ENCODE measurements at regions not wholly inside any gene's neighbourhood (a gene's known extent, or its start where the extent isn't known, plus 50 kb on each side); places are given as distances from the start of the nearest gene placed in this dataset.
"Not testable (repeated sequence)": the region's sequence is repeated elsewhere in the genome, so short reads cannot be mapped to it uniquely, and the experiment has no call there.

- not testable (repeated sequence) for DNase-seq (ENCODE audit: low spot score)
Observed at GRCh38 chr15:84360902-84361301, 125.3 kb downstream of the GOLGA6L4 start.

DNA sequence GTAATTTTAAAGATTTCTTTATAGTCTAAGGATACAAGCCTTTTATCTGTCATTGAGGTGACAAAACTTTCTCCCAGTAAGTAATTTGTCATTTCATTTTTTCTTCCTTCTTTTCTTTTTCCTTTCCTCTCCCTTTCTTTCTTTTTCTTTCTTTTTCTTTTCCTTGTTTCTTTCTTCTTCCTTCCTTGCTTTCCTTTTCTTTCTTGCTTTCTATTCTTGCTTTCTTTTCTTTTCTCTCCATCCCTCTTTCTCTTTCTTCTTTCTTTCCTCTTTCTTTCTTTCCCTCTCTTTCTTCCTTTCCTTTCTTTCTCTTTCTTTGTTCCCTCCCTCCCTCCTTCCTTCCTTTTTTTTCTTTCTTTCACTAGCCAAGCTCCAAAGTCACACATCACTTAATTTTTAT is 148.8 kb downstream of the GOLGA6L4 start:
- DNase-seq (ENCODE audit: low spot score) = not testable (repeated sequence)

DNA sequence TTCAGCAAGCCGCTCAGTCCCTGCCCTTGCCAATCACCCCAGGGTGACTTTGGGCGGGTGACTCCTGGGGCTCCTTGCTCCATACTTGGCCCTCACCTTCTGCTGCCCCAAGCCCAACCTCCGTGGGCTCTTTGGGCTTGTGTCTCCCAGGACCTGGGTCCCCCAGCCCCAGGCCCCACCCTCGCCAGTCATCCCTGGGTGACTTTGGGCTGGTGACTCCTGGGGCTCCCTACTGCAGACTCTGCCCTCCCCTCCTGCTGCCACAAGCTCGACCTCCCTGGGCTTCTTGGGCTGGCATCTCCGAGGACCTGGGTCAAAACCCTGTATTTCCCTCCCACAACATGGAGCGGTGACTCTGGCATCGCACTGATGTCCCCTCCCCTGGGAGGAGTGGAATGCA is 151.5 kb downstream of the GOLGA6L4 start:
- DNase-seq (ENCODE audit: low spot score) = no peak

DNA sequence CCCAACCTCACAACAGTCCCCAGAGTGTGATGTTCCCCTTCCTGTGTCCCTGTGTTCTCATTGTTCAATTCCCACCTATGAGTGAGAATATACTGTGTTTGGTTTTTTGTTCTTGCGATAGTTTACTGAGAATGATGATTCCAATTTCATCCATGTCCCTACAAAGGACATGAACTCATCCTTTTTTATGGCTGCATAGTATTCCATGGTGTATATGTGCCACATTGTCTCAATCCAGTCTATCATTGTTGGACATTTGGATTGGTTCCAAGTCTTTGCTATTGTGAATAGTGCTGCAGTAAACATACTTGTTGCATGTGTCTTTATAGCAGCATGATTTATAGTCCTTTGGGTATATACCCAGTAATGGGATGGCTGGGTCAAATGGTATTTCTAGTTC is 152.6 kb downstream of the GOLGA6L4 start:
- not testable (repeated sequence) for DNase-seq (ENCODE audit: low spot score)

DNA sequence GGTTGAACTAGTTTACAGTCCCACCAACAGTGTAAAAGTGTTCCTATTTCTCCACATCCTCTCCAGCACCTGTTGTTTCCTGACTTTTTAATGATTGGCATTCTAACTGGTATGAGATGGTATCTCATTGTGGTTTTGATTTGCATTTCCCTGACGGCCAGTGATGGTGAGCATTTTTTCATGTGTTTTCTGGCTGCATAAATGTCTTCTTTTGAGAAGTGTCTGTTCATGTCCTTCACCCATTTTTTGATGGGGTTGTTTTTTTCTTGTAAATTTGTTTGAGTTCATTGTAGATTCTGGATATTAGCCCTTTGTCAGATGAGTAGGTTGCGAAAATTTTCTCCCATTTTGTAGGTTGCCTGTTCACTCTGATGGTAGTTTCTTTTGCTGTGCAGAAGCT is 153.1 kb downstream of the GOLGA6L4 start:
- DNase-seq (ENCODE audit: low spot score) = not testable (repeated sequence)

DNA sequence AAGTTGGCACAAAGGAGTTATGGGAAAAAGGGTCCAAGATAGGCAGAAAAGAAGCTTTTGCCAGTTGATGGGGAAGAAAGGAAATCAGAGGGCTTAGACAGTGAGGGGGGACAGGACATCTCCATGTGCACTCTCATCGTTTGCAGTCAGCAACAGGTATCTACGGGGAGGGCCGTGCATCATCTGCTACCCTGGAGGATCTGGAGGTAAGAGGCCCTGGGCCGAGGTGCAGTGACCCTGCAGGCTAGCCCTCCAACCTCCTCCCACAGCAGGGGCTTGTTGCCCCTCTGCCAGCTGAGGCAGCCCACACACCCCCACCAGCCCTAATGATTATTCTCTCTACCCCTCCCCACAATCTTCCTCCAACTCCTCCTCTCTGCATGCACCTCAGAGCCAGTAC is 154.8 kb downstream of the GOLGA6L4 start:
- DNase-seq (ENCODE audit: low spot score) = not testable (repeated sequence)

GRCh38 chr15:84391191-84391590 is 155.6 kb downstream of the GOLGA6L4 start:
- DNase-seq (ENCODE audit: low spot score) = no peak

GRCh38 chr15:84392020-84392419 is 156.4 kb downstream of the GOLGA6L4 start:
- DNase-seq (ENCODE audit: low spot score) = not testable (repeated sequence)

DNA sequence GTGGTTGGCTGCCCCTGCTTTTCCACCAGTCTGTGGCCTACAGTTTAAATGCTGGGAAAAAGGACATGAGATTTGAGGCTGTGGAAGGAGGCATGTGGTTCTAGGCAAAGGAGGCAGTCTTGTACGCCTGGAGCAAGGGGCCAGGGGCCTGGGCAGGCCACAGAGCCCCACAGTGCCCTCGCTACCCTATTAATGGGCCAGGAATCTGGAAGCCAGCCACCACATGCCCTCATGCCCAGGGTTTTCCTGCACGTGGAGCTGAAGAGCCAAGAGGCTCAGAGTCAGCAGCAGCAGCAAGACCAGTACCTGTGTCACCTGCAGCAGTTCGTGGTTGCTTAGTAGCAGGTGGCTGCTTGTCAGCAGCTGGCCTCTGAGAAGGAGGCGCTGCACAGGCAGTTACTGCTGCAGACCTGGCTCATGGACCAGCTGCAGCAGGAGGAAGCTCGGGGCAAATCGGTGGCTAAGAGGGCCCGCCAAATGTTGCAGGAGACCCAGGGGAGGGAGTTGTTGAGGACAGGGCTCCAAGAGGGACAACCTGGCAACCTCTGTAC is 157.9 kb downstream of the GOLGA6L4 start:
- not testable (repeated sequence) for DNase-seq (ENCODE audit: low spot score)

- DNase-seq (ENCODE audit: low spot score) = not testable (repeated sequence)
Observed at GRCh38 chr15:84393966-84394365, 158.4 kb downstream of the GOLGA6L4 start.

- not testable (repeated sequence) for DNase-seq (ENCODE audit: low spot score)
Observed at GRCh38 chr15:84395384-84395783, 159.8 kb downstream of the GOLGA6L4 start.

- DNase-seq (ENCODE audit: low spot score) = not testable (repeated sequence)
Observed at GRCh38 chr15:84395881-84396280, 160.3 kb downstream of the GOLGA6L4 start.

GRCh38 chr15:84397066-84397465 is 161.5 kb downstream of the GOLGA6L4 start:
- DNase-seq (ENCODE audit: low spot score) = not testable (repeated sequence)

DNA sequence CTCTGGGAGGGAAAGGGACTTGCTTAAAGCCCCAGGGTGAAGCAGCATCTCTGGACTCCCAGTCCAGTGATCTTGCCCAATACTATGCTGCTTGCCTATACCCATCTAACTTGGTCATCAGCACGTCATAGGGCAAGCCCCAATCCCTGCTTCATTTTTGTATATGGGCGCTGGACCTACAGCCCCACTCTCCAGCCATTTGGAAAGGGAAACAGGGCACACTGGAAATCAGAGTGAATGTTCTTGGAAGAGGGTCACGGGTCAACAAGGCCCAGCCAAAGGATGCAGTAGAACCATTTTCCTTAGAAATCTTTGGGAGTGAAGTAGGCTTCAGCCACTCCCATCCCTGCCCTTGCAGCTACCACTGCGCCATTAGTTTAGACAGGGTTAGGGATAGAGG is 162.5 kb downstream of the GOLGA6L4 start:
- DNase-seq (ENCODE audit: low spot score) = not testable (repeated sequence)

- no peak for DNase-seq (ENCODE audit: low spot score)
Observed at GRCh38 chr15:84398763-84399701, 163.5 kb downstream of the GOLGA6L4 start.

DNA sequence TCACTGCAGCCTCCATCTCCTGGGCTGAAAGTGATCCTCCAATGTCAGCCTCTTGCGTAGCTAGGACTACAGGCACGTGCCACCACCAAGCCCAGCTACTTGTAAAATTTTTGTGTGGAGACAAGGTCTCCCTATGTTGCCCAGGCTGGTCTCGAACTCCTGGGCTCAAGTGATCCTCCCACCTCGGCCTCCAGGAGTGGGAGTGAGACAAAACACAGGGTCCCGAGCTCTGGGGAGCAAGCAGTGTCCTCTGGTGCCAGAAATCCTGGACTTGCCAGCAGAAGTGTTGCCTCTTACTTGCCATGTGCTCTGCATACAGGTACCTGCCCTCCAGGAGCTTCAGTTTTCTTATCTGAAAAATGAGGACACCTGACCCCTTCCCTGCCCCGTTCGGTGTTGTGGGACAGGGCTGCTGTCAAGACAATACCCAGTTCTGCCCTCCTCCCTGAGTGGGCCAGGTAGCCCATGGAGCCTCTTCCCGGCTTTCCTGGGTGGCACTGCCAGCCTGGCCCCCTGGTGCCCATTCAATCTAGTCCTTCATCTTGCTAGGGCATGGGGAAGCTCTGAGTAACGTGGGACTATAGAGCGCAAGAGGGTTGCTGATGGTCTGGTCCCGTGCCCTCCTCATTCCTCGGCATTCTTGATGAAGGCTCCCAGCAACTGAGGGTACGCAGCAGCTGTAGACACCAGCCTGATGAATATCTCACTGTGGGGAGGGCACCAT is 164.6 kb downstream of the GOLGA6L4 start:
- no peak for DNase-seq (ENCODE audit: low spot score)

- no peak for DNase-seq (ENCODE audit: low spot score)
Observed at GRCh38 chr15:84400820-84401219, 165.2 kb downstream of the GOLGA6L4 start.

DNA sequence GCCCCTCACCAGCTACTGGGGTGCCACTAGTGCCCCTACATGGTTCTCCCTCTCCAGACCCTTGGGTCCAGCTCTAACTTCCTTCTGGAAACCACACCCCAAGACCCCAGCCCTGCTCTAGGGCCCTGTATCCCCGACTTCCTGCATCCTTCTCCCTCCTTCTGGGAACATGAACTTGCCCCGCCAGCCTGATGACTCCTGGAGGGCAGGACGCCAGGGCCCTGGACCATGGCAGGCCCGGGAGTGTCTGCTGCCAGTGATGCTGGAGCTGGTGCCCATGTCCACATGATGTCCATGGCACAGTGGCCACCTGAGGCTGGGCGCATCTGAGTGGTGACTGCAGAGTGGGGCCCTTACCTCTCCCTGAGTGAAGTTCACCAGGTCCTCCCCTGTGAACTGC is 165.9 kb downstream of the GOLGA6L4 start:
- not testable (repeated sequence) for DNase-seq (ENCODE audit: low spot score)

- not testable (repeated sequence) for DNase-seq (ENCODE audit: low spot score)
Observed at GRCh38 chr15:84401891-84402840, 166.6 kb downstream of the GOLGA6L4 start.

GRCh38 chr15:84402856-84403608 is 167.5 kb downstream of the GOLGA6L4 start:
- no peak for DNase-seq (ENCODE audit: low spot score)

- not testable (repeated sequence) for DNase-seq (ENCODE audit: low spot score)
Observed at GRCh38 chr15:84409357-84409756, 173.8 kb downstream of the GOLGA6L4 start.

Measured in LoVo (cell line).